HepG2 (cell line): ENCODE measurements at regions not wholly inside any gene's neighbourhood (a gene's known extent, or its start where the extent isn't known, plus 50 kb on each side); places are given as distances from the start of the nearest gene placed in this dataset.

Source experiments
- ATAC-seq: fragments of 200-7000 bp; cut with Tn5 transposase; 3 replicates; pipeline ENCODE4 v1.9.1; 2020; ENCODE audit warnings: mild to moderate bottlenecking, moderate library complexity
- BruUV-seq: library from RNA; stranded (reverse); fragments of 400-500 nt; replicated peaks from 2 replicates; lab custom pipeline; 2021; lab: Mats Ljungman, UMichigan
- CTCF ChIA-PET: fragments of 300-600 bp; formaldehyde crosslinking; extraction: SDS; loops from one replicate; lab custom pipeline; 2021; ENCODE audit warnings: low total read pairs, inconsistent platforms, low intra/inter-chr PET ratio; lab: Yijun Ruan, JAX
- POLR2A ChIA-PET: fragments of 350-600 bp; sonication (Branson Sonifier 250); formaldehyde crosslinking; loops from one replicate; lab custom pipeline; 2020; ENCODE audit warnings: antibody characterized with exemption, inconsistent platforms; lab: Yijun Ruan, JAX
- DNase-seq: peaks from one replicate; pipeline ENCODE4 v3.0.0-alpha.2; 2015; ENCODE audit warnings: low spot score
- FAIRE-seq: peaks from 3 replicates; lab custom pipeline; 2011; peaks lifted over from hg19 to GRCh38; lab: Jason Lieb, UNC
- H2AFZ ChIP-seq: one replicate; pipeline ENCODE4 v1.6.1; 2011; ENCODE audit warnings: low read length, inconsistent platforms
- H3K27ac ChIP-seq: fragments of 300-600 bp; 3 replicates; pipeline ENCODE4 v1.8.0; 2011; ENCODE audit warnings: mixed run types, mild to moderate bottlenecking, mixed read lengths, low read length, inconsistent platforms; ENCODE audit not compliant: insufficient read depth; ENCODE audit errors: extremely low read length
- H3K27me3 ChIP-seq, 2 experiments: fragments of 200-600 bp in 1 of 2; 2 replicates in 1 of 2; 3 replicates in 1 of 2; pipeline versions ENCODE4 v1.6.0 to v1.8.0; 2011; ENCODE audit warnings: low read length in 2 of 2, mild to moderate bottlenecking in 2 of 2, moderate library complexity in 2 of 2, inconsistent platforms in 1 of 2; ENCODE audit not compliant: insufficient read depth in 2 of 2, control insufficient read depth in 1 of 2
- H3K36me3 ChIP-seq, 2 experiments: fragments of 200-600 bp in 1 of 2; replicated peaks in 1 of 2; 2 replicates in 1 of 2; 3 replicates in 1 of 2; pipeline versions ENCODE4 v1.5.1 to v1.8.0; 2011; ENCODE audit warnings: low read length in 2 of 2, inconsistent platforms in 1 of 2; ENCODE audit not compliant: insufficient read depth in 2 of 2, control insufficient read depth in 1 of 2
- H3K4me1 ChIP-seq: 2 replicates; pipeline ENCODE4 v1.5.1; 2012; ENCODE audit warnings: low read length, inconsistent platforms; ENCODE audit not compliant: insufficient read depth
- H3K4me2 ChIP-seq: 2 replicates; pipeline ENCODE4 v1.6.0; 2011; ENCODE audit warnings: low read depth, low read length, inconsistent platforms
- H3K4me3 ChIP-seq, 3 experiments: fragments of 200-600 bp in 1 of 3; sonication (generic), shearing (Covaris generic) in 1 of 3; replicated peaks in 1 of 3; 2 replicates each; pipeline ENCODE4 v1.5.1; 2011 to 2016; ENCODE audit warnings: low read length in 3 of 3, inconsistent platforms in 2 of 3, low read depth in 2 of 3, mild to moderate bottlenecking in 2 of 3, control low read depth in 1 of 3, mixed read lengths in 1 of 3; ENCODE audit not compliant: insufficient read depth in 1 of 3
- H3K79me2 ChIP-seq: one replicate; pipeline ENCODE4 v1.6.1; 2011; ENCODE audit warnings: low read length, inconsistent platforms; ENCODE audit not compliant: insufficient read depth
- H3K9ac ChIP-seq: 2 replicates; pipeline ENCODE4 v1.6.0; 2011; ENCODE audit warnings: mild to moderate bottlenecking, low read depth, low read length, inconsistent platforms; ENCODE audit not compliant: insufficient read depth
- H3K9me3 ChIP-seq: 2 replicates; pipeline ENCODE4 v1.5.1; 2012; ENCODE audit warnings: mild to moderate bottlenecking, low read length
- H4K20me1 ChIP-seq: 2 replicates; pipeline ENCODE4 v1.6.0; 2011; ENCODE audit warnings: inconsistent platforms, mild to moderate bottlenecking, low read length, moderate library complexity; ENCODE audit not compliant: insufficient read depth
- ATF4 ChIP-seq, 2 experiments: fragments of 450-650 bp in 1 of 2; sonication (generic) in 1 of 2; formaldehyde crosslinking; IDR thresholded peaks; 2 replicates each; pipeline versions ENCODE4 v1.5.0 to v1.8.0; 2020 to 2022; ENCODE audit warnings: mild to moderate bottlenecking in 1 of 2, missing genetic modification reagents in 1 of 2
- ATM ChIP-seq: fragments of 450-650 bp; IDR thresholded peaks from 2 replicates; pipeline ENCODE4 v1.7.1; 2017; ENCODE audit warnings: mild to moderate bottlenecking, borderline replicate concordance
- IRX3 ChIP-seq: sonication (generic); formaldehyde crosslinking; IDR thresholded peaks from 2 replicates; pipeline ENCODE4 v1.8.1; 2023; ENCODE audit warnings: mild to moderate bottlenecking, low read depth, missing genetic modification reagents, borderline replicate concordance
- MBD4 ChIP-seq: IDR thresholded peaks from 2 replicates; pipeline ENCODE4 v1.6.1; 2012; ENCODE audit warnings: low read length, inconsistent platforms, borderline replicate concordance
- MED13 ChIP-seq: sonication (generic); formaldehyde crosslinking; IDR thresholded peaks from 2 replicates; pipeline ENCODE4 v1.5.0; 2020; ENCODE audit warnings: missing genetic modification reagents
- MEIS1 ChIP-seq: sonication (generic); formaldehyde crosslinking; IDR thresholded peaks from 2 replicates; pipeline ENCODE4 v1.9.0; 2021; ENCODE audit warnings: mild to moderate bottlenecking, missing genetic modification reagents, moderate library complexity, borderline replicate concordance
- PAX8 ChIP-seq: sonication (generic); formaldehyde crosslinking; IDR thresholded peaks from 2 replicates; pipeline ENCODE4 v1.8.0; 2022; ENCODE audit warnings: mild to moderate bottlenecking, missing genetic modification reagents, borderline replicate concordance
- REL ChIP-seq: sonication (generic); formaldehyde crosslinking; conservative IDR thresholded peaks from 2 replicates; pipeline ENCODE4 v1.8.0; 2022; ENCODE audit warnings: mild to moderate bottlenecking, missing genetic modification reagents, moderate library complexity
- SIN3B ChIP-seq: fragments of 150-350 bp; IDR thresholded peaks from 2 replicates; pipeline ENCODE4 v1.6.1; 2014; ENCODE audit warnings: low read length
- SMARCC2 ChIP-seq: fragments of 450-650 bp; IDR thresholded peaks from 2 replicates; pipeline ENCODE4 v1.6.1; 2017; ENCODE audit warnings: antibody characterized with exemption, mild to moderate bottlenecking
- SOX13 ChIP-seq, 3 experiments: fragments of 450-650 bp in 1 of 3; sonication (generic) in 1 of 3; formaldehyde crosslinking in 1 of 3; IDR thresholded peaks in 2 of 3; conservative IDR thresholded peaks in 1 of 3; 2 replicates each; pipeline versions ENCODE4 v1.5.0 to v1.6.1; 2016 to 2020; ENCODE audit warnings: antibody characterized with exemption in 1 of 3, mild to moderate bottlenecking in 1 of 3, missing compliant biosample characterization in 1 of 3, missing genetic modification reagents in 1 of 3, moderate library complexity in 1 of 3
- SP4 ChIP-seq: sonication (generic); formaldehyde crosslinking; IDR thresholded peaks from 2 replicates; pipeline ENCODE4 v1.8.1; 2023; ENCODE audit warnings: mild to moderate bottlenecking, missing genetic modification reagents
- TSC22D2 ChIP-seq: sonication (generic); formaldehyde crosslinking; IDR thresholded peaks from 2 replicates; pipeline ENCODE4 v1.5.1; 2020; ENCODE audit warnings: missing genetic modification reagents, mild to moderate bottlenecking, borderline replicate concordance
- U2AF1 ChIP-seq: fragments of 200-400 bp; formaldehyde crosslinking; optimal IDR thresholded peaks from 2 replicates; pipeline ENCODE3; 2017; ENCODE audit warnings: mild to moderate bottlenecking, low read depth, low read length
- YEATS4 ChIP-seq: sonication (generic); formaldehyde crosslinking; IDR thresholded peaks from 2 replicates; pipeline ENCODE4 v1.4.0; 2020; ENCODE audit warnings: missing genetic modification reagents, borderline replicate concordance
- ZFP90 ChIP-seq: sonication (generic); formaldehyde crosslinking; IDR thresholded peaks from 2 replicates; pipeline ENCODE4 v1.8.0; 2022; ENCODE audit warnings: missing genetic modification reagents, mild to moderate bottlenecking, inconsistent platforms, borderline replicate concordance
- ZFYVE20 ChIP-seq: sonication (generic); formaldehyde crosslinking; IDR thresholded peaks from 2 replicates; pipeline ENCODE4 v1.8.0; 2023; ENCODE audit warnings: low read depth, mild to moderate bottlenecking, moderate library complexity, missing genetic modification reagents, borderline replicate concordance
- ZNF207 ChIP-seq: fragments of 450-650 bp; IDR thresholded peaks from 2 replicates; pipeline ENCODE4 v1.6.1; 2016; ENCODE audit warnings: antibody characterized with exemption, borderline replicate concordance
- ZNF382 ChIP-seq: sonication (generic); formaldehyde crosslinking; IDR thresholded peaks from 2 replicates; pipeline ENCODE4 v1.5.0; 2020; ENCODE audit warnings: missing genetic modification reagents, mild to moderate bottlenecking, borderline replicate concordance
- ZNF460 ChIP-seq: sonication (generic); formaldehyde crosslinking; IDR thresholded peaks from 2 replicates; pipeline ENCODE4 v1.5.1; 2020; ENCODE audit warnings: missing genetic modification reagents, mild to moderate bottlenecking, borderline replicate concordance
- ZNF501 ChIP-seq: sonication (generic); formaldehyde crosslinking; IDR thresholded peaks from 2 replicates; pipeline ENCODE4 v1.5.1; 2020; ENCODE audit warnings: mild to moderate bottlenecking, moderate library complexity, missing genetic modification reagents
- ZNF569 ChIP-seq: sonication (generic); formaldehyde crosslinking; IDR thresholded peaks from 2 replicates; pipeline ENCODE4 v1.5.0; 2020; ENCODE audit warnings: mild to moderate bottlenecking, missing genetic modification reagents, moderate library complexity, borderline replicate concordance
- WGBS: methylation state at CpG from one replicate; pipeline ENCODE4 v1.1.6; 2017; ENCODE audit warnings: low lambda C conversion rate; 5-methylcytosine and 5-hydroxymethylcytosine counted together
- in situ Hi-C: cut with HindIII; loops from 2 replicates; pipeline ENCODE4 v1.10.0; 2017; ENCODE audit warnings: low pct_unique_long_range_greater_than_20kb; ENCODE audit not compliant: extremely low pct_ligation_motif_present
- intact Hi-C: fragments of 100-400 bp; cut with micrococcal nuclease; formaldehyde crosslinking; loops from one replicate; pipeline ENCODE4 v1.10.0; 2022; ENCODE audit not compliant: unreplicated experiment
- TF ChIP-seq, protein P1 (sequence below): sonication (generic); formaldehyde crosslinking; IDR thresholded peaks from 2 replicates; pipeline ENCODE4 v1.4.0; 2020; ENCODE audit warnings: missing genetic modification reagents

- in situ Hi-C loops, result no loop called here
- no peak for ATAC-seq
- no peaks in the 10 kb centered on the region for H3K79me2 ChIP-seq
Measured at GRCh38 chr7:13321316-13321715, 633.9 kb downstream of the ARL4A start.

DNA sequence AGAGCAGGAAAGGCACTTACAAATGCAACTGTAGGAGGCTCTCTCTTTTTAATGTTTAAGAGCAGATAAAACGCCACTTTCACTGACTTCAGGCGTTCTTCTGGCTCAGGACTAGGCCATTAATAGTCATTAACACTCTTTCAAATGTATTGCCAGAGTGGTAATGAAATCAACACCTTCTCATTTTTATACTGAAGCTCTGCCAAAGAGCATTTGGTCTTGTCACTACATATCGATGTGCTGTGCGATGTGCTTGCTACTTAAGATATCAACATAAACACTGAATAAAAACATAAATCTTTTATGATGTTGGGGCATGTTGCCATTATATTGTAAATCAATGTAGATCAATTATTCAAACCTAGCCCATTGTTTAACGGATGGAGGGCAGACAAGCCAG is 634.7 kb downstream of the ARL4A start:
- intact Hi-C loops, result no loop called here
- Histone ChIP-seq H3K4me3 (no peak overlapping the region), H3K4me2 (no peak overlapping the region), H3K36me3 (no peaks in the 10 kb centered on the region), H3K79me2 (no peaks in the 10 kb centered on the region), H3K27ac (no peak overlapping the region), H4K20me1 (no peaks in the 10 kb centered on the region), H2AFZ (no peak overlapping the region), H3K9me3 (peaks cover 37% of the 10 kb centered on the region), H3K4me1 (no peaks in the 10 kb centered on the region), H3K27me3 (no peaks in the 10 kb centered on the region), H3K9ac (no peak overlapping the region)
- WGBS, result 32% methylated on average over 5 of the region's 5 CpGs
- no TSS peak for BruUV-seq
- in situ Hi-C loops, result no loop called here
- ChIA-PET POLR2A (no interaction called here), CTCF (no interaction called here)
- no peak for DNase-seq
- no peak for FAIRE-seq
- ATAC-seq, result no peak
- TF ChIP-seq U2AF1, result no peak
- no peak for TF ChIP-seq IRX3 (CRISPR knock-in tag)
- TF ChIP-seq, protein P1, sequence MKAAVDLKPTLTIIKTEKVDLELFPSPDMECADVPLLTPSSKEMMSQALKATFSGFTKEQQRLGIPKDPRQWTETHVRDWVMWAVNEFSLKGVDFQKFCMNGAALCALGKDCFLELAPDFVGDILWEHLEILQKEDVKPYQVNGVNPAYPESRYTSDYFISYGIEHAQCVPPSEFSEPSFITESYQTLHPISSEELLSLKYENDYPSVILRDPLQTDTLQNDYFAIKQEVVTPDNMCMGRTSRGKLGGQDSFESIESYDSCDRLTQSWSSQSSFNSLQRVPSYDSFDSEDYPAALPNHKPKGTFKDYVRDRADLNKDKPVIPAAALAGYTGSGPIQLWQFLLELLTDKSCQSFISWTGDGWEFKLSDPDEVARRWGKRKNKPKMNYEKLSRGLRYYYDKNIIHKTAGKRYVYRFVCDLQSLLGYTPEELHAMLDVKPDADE (CRISPR knock-in tag), result no peak
- TF ChIP-seq ZNF382 (CRISPR knock-in tag), result no peak
- no peak for TF ChIP-seq ATM
- no peak for TF ChIP-seq SP4 (CRISPR knock-in tag)
- TF ChIP-seq ZFYVE20, result no peak
- no peak for TF ChIP-seq ZNF501
- TF ChIP-seq ZFP90 (CRISPR knock-in tag), result no peak
- TF ChIP-seq MEIS1 (CRISPR knock-in tag), result no peak
- no peak for TF ChIP-seq TSC22D2
- no peak for TF ChIP-seq ATF4 (CRISPR knock-in tag; IDR thresholded peaks at IDR 0.05)

More at GRCh38 chr7:13321316-13321715, 633.9 kb downstream of the ARL4A start:
- intact Hi-C loops, result no loop called here
- H3K4me3 ChIP-seq, result no peak overlapping the region
- WGBS, result 4% methylated on average over 2 of the region's 2 CpGs
- no peaks in the 10 kb centered on the region for H3K27me3 ChIP-seq
- no peak overlapping the region for H3K4me2 ChIP-seq
- H3K4me1 ChIP-seq, result no peaks in the 10 kb centered on the region
- peaks cover 35% of the 10 kb centered on the region for H3K9me3 ChIP-seq
- ChIA-PET POLR2A (no interaction called here), CTCF (no interaction called here)
- BruUV-seq, result no TSS peak
- no peak for DNase-seq
- no peak overlapping the region for H2AFZ ChIP-seq
- TF ChIP-seq ZNF460 (CRISPR knock-in tag) (no peak), MED13 (CRISPR knock-in tag) (no peak), SMARCC2 (no peak), MBD4 (no peak), PAX8 (no peak), ZNF569 (no peak), SOX13 (IDR thresholded peaks at IDR 0.05) (no peak), SOX13 (CRISPR knock-in tag; conservative IDR thresholded peaks at IDR 0.05 in 1 of 2, IDR thresholded peaks at IDR 0.05 in 1 of 2) (no peak), SIN3B (no peak), YEATS4 (CRISPR knock-in tag) (no peak), ZNF207 (no peak), REL (CRISPR knock-in tag) (no peak)
- H3K9ac ChIP-seq, result no peak overlapping the region
- H3K27ac ChIP-seq, result no peak overlapping the region
- no peaks in the 10 kb centered on the region for H4K20me1 ChIP-seq
- H3K36me3 ChIP-seq, result no peaks in the 10 kb centered on the region
- no peak for FAIRE-seq
